Caco-2 (cell line): ENCODE measurements at regions not wholly inside any gene's neighbourhood (a gene's known extent, or its start where the extent isn't known, plus 50 kb on each side); places are given as distances from the start of the nearest gene placed in this dataset.
A peak's percentile ranks its signal among the peaks of the same experiment; 100 is the strongest.

Source experiments
- BruUV-seq: library from RNA; stranded (reverse); fragments of 400-500 nt; replicated peaks from 2 replicates; lab custom pipeline; 2021; lab: Mats Ljungman, UMichigan
- CTCF ChIA-PET: fragments of 300-600 bp; sonication (Branson Sonifier 250); formaldehyde crosslinking; loops from one replicate; lab custom pipeline; 2022; ENCODE audit warnings: antibody characterized with exemption; lab: Charles Lee
- POLR2A ChIA-PET: fragments of 300-600 bp; sonication (Branson Sonifier 250); formaldehyde crosslinking; loops from one replicate; lab custom pipeline; 2022; ENCODE audit warnings: antibody characterized with exemption; lab: Charles Lee
- DNase-seq, 2 experiments: peaks; one replicate each; pipeline versions ENCODE4 v3.0.0 to v3.0.0-alpha.2; 2020 to 2022
- H3K27me3 ChIP-seq: replicated peaks from 2 replicates; pipeline ENCODE4 v1.6.0; 2011; ENCODE audit warnings: low read length; ENCODE audit not compliant: control insufficient read depth, insufficient read depth
- H3K36me3 ChIP-seq: 2 replicates; pipeline ENCODE4 v1.5.1; 2011; ENCODE audit warnings: low read length; ENCODE audit not compliant: control insufficient read depth, insufficient read depth
- H3K4me1 ChIP-seq: fragments of 250-450 bp; sonication (Bioruptor Pico); 2 replicates; pipeline ENCODE4 v1.5.1; 2020; ENCODE audit warnings: mild to moderate bottlenecking
- H3K4me3 ChIP-seq: 2 replicates; pipeline ENCODE4 v1.5.1; 2011; ENCODE audit warnings: low read depth, mild to moderate bottlenecking, control low read depth, low read length
- H3K9me3 ChIP-seq: fragments of 250-450 bp; sonication (Bioruptor Pico); 2 replicates; pipeline ENCODE4 v1.5.1; 2020; ENCODE audit warnings: mild to moderate bottlenecking, moderate library complexity
- H3K27ac Mint-ChIP-seq: one replicate; pipeline ENCODE4 v1.8.0; 2022; ENCODE audit warnings: mixed read lengths; ENCODE audit not compliant: unreplicated experiment
- H3K27me3 Mint-ChIP-seq: one replicate; pipeline ENCODE4 v1.8.0; 2022; ENCODE audit warnings: mixed read lengths; ENCODE audit not compliant: insufficient read depth, unreplicated experiment
- H3K36me3 Mint-ChIP-seq: one replicate; pipeline ENCODE4 v1.8.0; 2022; ENCODE audit warnings: mild to moderate bottlenecking, mixed read lengths; ENCODE audit not compliant: insufficient read depth, unreplicated experiment
- H3K4me1 Mint-ChIP-seq: one replicate; pipeline ENCODE4 v1.8.0; 2022; ENCODE audit warnings: low read depth, mixed read lengths; ENCODE audit not compliant: unreplicated experiment
- H3K4me3 Mint-ChIP-seq: one replicate; pipeline ENCODE4 v1.8.0; 2022; ENCODE audit warnings: mild to moderate bottlenecking, moderate library complexity, mixed read lengths; ENCODE audit not compliant: unreplicated experiment
- H3K9me3 Mint-ChIP-seq: one replicate; pipeline ENCODE4 v1.8.0; 2022; ENCODE audit warnings: mixed read lengths; ENCODE audit not compliant: unreplicated experiment
- intact Hi-C: fragments of 100-400 bp; cut with micrococcal nuclease; formaldehyde crosslinking; loops from one replicate; pipeline ENCODE4 v1.10.0; 2022; ENCODE audit not compliant: unreplicated experiment
- TF ChIP-seq, protein P1 (sequence below), 2 experiments: fragments of 200-600 bp in 1 of 2; IDR thresholded peaks; 1 replicate in 1 of 2; 2 replicates in 1 of 2; pipeline versions ENCODE4 v1.5.1 to v1.8.0; 2011 to 2022; ENCODE audit warnings: antibody characterized with exemption in 1 of 2, control low read depth in 1 of 2, inconsistent platforms in 1 of 2, low read depth in 1 of 2, low read length in 1 of 2, mild to moderate bottlenecking in 1 of 2, moderate library complexity in 1 of 2; ENCODE audit not compliant: insufficient read depth in 1 of 2, severe bottlenecking in 1 of 2, unreplicated experiment in 1 of 2

DNA sequence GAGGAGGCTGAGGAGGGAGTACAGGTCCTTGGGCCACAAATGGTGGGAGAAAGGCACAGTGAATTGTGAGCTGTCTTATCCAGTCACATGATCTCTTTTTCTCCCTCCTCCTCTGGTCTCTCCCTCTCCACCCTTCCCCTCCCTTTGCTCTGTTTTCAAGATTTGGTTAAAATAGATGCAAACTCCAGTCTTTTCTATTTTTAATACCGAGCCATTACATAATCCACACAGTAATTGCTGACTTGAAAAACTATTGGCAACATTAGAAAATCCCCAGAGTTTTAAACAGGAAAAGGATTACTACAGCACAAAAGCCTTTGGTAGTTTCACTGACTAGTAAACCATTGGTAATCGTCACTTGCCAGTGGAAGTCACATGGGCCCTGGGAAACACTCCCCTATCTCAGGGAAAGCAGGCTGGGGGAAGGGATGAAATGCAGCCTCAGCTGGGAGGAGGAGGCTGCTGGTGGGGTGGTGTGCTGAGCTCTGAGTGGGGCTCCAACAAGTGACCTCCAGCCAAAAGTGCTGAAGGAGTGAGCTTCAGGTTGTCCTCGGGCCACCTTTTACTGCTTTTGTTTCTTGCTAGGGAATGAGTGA lies 57.4 kb upstream of the PCBP1 start:
- BruUV-seq: no TSS peak
- peak; percentile 43 to 49 for DNase-seq
- peaks cover 15% of the 10 kb centered on the region for H3K4me1 ChIP-seq
- no peaks in the 10 kb centered on the region for H3K4me1 Mint-ChIP-seq
- H3K4me3 Mint-ChIP-seq: no peak overlapping the region
- no peak overlapping the region for H3K4me3 ChIP-seq
- no peaks in the 10 kb centered on the region for H3K27me3 Mint-ChIP-seq
- CTCF ChIA-PET: interaction anchor here (0.6 kb wide), 2 partner anchors 30 to 242 kb away, joined by 3 to 7 read pairs; no protein-coding TSS in a partner anchor
- H3K27ac Mint-ChIP-seq: no peak overlapping the region
- intact Hi-C loops: no loop called here
- TF ChIP-seq, protein P1, sequence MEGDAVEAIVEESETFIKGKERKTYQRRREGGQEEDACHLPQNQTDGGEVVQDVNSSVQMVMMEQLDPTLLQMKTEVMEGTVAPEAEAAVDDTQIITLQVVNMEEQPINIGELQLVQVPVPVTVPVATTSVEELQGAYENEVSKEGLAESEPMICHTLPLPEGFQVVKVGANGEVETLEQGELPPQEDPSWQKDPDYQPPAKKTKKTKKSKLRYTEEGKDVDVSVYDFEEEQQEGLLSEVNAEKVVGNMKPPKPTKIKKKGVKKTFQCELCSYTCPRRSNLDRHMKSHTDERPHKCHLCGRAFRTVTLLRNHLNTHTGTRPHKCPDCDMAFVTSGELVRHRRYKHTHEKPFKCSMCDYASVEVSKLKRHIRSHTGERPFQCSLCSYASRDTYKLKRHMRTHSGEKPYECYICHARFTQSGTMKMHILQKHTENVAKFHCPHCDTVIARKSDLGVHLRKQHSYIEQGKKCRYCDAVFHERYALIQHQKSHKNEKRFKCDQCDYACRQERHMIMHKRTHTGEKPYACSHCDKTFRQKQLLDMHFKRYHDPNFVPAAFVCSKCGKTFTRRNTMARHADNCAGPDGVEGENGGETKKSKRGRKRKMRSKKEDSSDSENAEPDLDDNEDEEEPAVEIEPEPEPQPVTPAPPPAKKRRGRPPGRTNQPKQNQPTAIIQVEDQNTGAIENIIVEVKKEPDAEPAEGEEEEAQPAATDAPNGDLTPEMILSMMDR (IDR thresholded peaks at IDR 0.05; ENCODE audit: insufficient read depth in 1 of 2, low read depth in 1 of 2, low read length in 1 of 2, severe bottlenecking in 1 of 2, unreplicated experiment in 1 of 2): no peak
- no peaks in the 10 kb centered on the region for H3K9me3 Mint-ChIP-seq
- H3K36me3 ChIP-seq: no peaks in the 10 kb centered on the region
- H3K27me3 ChIP-seq: no peaks in the 10 kb centered on the region
- H3K9me3 ChIP-seq: no peaks in the 10 kb centered on the region
- no peaks in the 10 kb centered on the region for H3K36me3 Mint-ChIP-seq
- POLR2A ChIA-PET: interaction anchor here (0.5 to 2.1 kb wide), 4 partner anchors 25 to 162 kb away, joined by 3 to 9 read pairs (median 6); partner anchors contain the start of gene MXD1

DNA sequence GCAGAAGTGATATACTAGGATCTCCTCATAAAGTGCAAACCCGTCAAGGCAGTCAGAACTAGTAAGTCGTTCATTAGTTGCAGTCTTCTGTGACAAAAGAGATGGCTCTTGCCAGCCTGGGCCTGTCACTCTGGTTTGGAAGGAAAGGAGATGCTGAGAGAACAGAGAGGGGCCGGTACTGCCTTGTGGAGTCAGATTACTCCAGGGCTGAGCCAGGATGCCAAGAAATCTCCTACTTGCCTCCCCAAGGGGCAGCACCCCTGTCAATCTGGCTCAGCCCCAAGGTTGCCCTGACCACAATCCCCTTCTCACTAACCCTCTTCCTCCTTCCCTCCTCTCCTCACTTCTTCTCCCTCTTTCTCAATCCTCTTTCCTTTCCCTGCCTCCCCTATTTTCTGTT lies 62.9 kb upstream of the ASPRV1 start:
- POLR2A ChIA-PET: no interaction called here
- Mint-ChIP-seq H3K36me3 (no peaks in the 10 kb centered on the region), H3K9me3 (no peaks in the 10 kb centered on the region), H3K4me1 (no peaks in the 10 kb centered on the region), H3K27ac (no peak overlapping the region), H3K27me3 (no peaks in the 10 kb centered on the region), H3K4me3 (no peak overlapping the region)
- Histone ChIP-seq H3K4me1 (peaks cover 6% of the 10 kb centered on the region), H3K9me3 (no peaks in the 10 kb centered on the region), H3K4me3 (no peak overlapping the region), H3K36me3 (no peaks in the 10 kb centered on the region), H3K27me3 (no peaks in the 10 kb centered on the region)
- BruUV-seq: no TSS peak
- DNase-seq: peak in 1 of 2 experiments; percentile 14
- intact Hi-C loops: no loop called here
- TF ChIP-seq, protein P1 (IDR thresholded peaks at IDR 0.05; ENCODE audit: insufficient read depth in 1 of 2, low read depth in 1 of 2, low read length in 1 of 2, severe bottlenecking in 1 of 2, unreplicated experiment in 1 of 2): no peak
- CTCF ChIA-PET: interaction anchor here (0.9 kb wide), 1 partner anchor 118 kb away, joined by 4 read pairs; no protein-coding TSS in a partner anchor

DNA sequence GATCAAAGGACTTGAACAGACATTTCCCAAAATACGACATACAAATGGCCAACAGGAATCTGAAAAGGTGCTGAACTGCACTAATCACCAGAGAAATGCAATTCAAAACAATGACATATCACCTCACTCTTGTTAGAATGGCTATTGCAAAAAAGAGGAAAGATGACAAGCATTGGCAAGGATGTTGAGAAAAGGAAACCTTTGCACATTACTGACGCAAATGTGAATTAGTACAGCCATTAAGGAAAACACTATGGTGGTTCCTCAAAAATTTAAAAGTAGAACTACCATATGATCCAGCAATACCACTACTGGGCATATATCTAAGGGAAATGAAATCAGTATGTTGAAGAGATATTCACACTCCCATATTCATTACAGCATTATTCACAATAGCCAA lies 57.7 kb upstream of the ASPRV1 start:
- H3K36me3 Mint-ChIP-seq: no peaks in the 10 kb centered on the region
- H3K27ac Mint-ChIP-seq: no peak overlapping the region
- intact Hi-C loops: no loop called here
- BruUV-seq: no TSS peak
- Histone ChIP-seq H3K36me3 (no peaks in the 10 kb centered on the region), H3K27me3 (no peaks in the 10 kb centered on the region), H3K4me1 (no peaks in the 10 kb centered on the region), H3K4me3 (no peak overlapping the region), H3K9me3 (peaks cover 17% of the 10 kb centered on the region; the same call in 1 of the 2 replicates)
- peaks cover 7% of the 10 kb centered on the region for H3K4me1 Mint-ChIP-seq
- no peaks in the 10 kb centered on the region for H3K27me3 Mint-ChIP-seq
- H3K9me3 Mint-ChIP-seq: peaks cover 6% of the 10 kb centered on the region
- DNase-seq: no peak
- POLR2A ChIA-PET: no interaction called here
- CTCF ChIA-PET: no interaction called here
- H3K4me3 Mint-ChIP-seq: no peak overlapping the region
- TF ChIP-seq, protein P1 (IDR thresholded peaks at IDR 0.05; ENCODE audit: insufficient read depth in 1 of 2, low read depth in 1 of 2, low read length in 1 of 2, severe bottlenecking in 1 of 2, unreplicated experiment in 1 of 2): no peak
